ENCODE measurements at regions not wholly inside any gene's neighbourhood (a gene's known extent, or its start where the extent isn't known, plus 50 kb on each side); places are given as distances from the start of the nearest gene placed in this dataset.

DNA sequence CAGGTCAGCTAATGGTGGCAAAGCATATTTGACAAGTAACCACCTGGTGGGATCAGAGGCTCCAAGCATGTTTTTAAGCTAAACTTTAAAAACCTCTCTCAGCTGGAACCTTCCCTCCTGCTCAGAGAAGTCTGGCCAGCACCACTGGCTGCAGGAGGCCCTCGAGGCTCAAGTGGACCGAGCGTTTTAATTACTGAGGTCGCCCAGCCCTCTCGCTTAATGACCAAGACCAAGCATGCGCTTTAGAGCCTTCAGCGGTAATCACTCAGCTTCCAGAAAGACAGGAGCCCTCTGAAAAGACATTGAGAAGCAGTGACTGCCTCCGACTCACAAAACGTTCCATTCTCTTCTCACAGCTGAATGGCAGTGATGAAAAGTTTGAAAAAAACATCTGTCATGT is 383.4 kb upstream of the ADARB2 start (continued):
- TF ChIP-seq NR3C1 (CRISPR knock-in tag; conservative IDR thresholded peaks at IDR 0.05; ENCODE audit: low read depth) (no peak), CBFB (CRISPR knock-in tag; IDR thresholded peaks at IDR 0.05; ENCODE audit: low read depth) (no peak), ESRRA (CRISPR knock-in tag; IDR thresholded peaks at IDR 0.05; ENCODE audit: borderline replicate concordance) (no peak), IRF2 (CRISPR knock-in tag; IDR thresholded peaks at IDR 0.05; ENCODE audit: borderline replicate concordance, low read depth) (no peak), ATF1 (CRISPR knock-in tag; IDR thresholded peaks at IDR 0.05) (no peak), JAZF1 (CRISPR knock-in tag; IDR thresholded peaks at IDR 0.05) (no peak), KAT7 (CRISPR knock-in tag; IDR thresholded peaks at IDR 0.05; ENCODE audit: borderline replicate concordance) (no peak), ZNF317 (CRISPR knock-in tag; IDR thresholded peaks at IDR 0.05; ENCODE audit: borderline replicate concordance, low read depth) (no peak), SP1 (CRISPR knock-in tag; conservative IDR thresholded peaks at IDR 0.05) (no peak), FOXJ3 (CRISPR knock-in tag; IDR thresholded peaks at IDR 0.05; ENCODE audit: borderline replicate concordance) (no peak), ZBTB21 (CRISPR knock-in tag; IDR thresholded peaks at IDR 0.05; ENCODE audit: borderline replicate concordance) (no peak)
- TF ChIP-seq, protein P1, sequence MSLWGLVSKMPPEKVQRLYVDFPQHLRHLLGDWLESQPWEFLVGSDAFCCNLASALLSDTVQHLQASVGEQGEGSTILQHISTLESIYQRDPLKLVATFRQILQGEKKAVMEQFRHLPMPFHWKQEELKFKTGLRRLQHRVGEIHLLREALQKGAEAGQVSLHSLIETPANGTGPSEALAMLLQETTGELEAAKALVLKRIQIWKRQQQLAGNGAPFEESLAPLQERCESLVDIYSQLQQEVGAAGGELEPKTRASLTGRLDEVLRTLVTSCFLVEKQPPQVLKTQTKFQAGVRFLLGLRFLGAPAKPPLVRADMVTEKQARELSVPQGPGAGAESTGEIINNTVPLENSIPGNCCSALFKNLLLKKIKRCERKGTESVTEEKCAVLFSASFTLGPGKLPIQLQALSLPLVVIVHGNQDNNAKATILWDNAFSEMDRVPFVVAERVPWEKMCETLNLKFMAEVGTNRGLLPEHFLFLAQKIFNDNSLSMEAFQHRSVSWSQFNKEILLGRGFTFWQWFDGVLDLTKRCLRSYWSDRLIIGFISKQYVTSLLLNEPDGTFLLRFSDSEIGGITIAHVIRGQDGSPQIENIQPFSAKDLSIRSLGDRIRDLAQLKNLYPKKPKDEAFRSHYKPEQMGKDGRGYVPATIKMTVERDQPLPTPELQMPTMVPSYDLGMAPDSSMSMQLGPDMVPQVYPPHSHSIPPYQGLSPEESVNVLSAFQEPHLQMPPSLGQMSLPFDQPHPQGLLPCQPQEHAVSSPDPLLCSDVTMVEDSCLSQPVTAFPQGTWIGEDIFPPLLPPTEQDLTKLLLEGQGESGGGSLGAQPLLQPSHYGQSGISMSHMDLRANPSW (CRISPR knock-in tag; conservative IDR thresholded peaks at IDR 0.05; ENCODE audit: low read depth), result no peak

DNA sequence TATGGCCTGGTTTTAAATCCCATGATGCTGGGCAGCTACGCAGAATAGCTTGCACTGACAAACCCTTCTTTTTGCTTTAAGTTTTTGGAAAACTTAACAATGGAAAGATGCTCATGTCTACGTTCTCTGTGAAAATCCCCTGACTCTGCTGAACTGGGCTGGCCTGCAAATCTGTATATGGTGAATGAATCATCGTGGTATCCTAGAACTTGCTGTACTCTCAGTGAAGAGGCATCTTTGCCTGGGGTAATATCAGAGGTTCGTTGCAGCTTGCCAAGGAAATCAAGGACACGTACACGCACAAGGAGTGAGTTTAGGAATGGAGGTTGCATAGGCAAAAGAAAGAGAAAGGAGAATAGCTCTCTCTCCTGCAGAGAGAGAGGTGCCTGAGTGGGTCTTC is 382.0 kb upstream of the ADARB2 start:
- no peak for TF ChIP-seq ZNF138 (CRISPR knock-in tag; conservative IDR thresholded peaks at IDR 0.05)
- Mint-ChIP-seq H3K27me3 (ENCODE audit: low read depth) (peaks cover 15% of the 10 kb centered on the region), H3K27ac (no peak overlapping the region), H3K9me3 (peaks cover 31% of the 10 kb centered on the region), H3K4me3 (no peak overlapping the region), H3K4me1 (peaks cover 20% of the 10 kb centered on the region), H3K36me3 (peaks cover 23% of the 10 kb centered on the region)
- CTCF ChIA-PET, result no interaction called here
- POLR2A ChIA-PET, result no interaction called here
- ATAC-seq (no peak), DNase-seq (ENCODE audit: low spot score) (no peak)

GRCh38 chr10:2118201-2118600 is 380.9 kb upstream of the ADARB2 start:
- Mint-ChIP-seq H3K9me3 (peaks cover 31% of the 10 kb centered on the region), H3K4me3 (no peak overlapping the region), H3K27ac (no peak overlapping the region), H3K27me3 (ENCODE audit: low read depth) (peaks cover 15% of the 10 kb centered on the region), H3K4me1 (peaks cover 20% of the 10 kb centered on the region), H3K36me3 (peaks cover 23% of the 10 kb centered on the region)
- no peak for ATAC-seq
- no peak for DNase-seq (ENCODE audit: low spot score)
- POLR2A ChIA-PET, result no interaction called here
- CTCF ChIA-PET, result no interaction called here
- TF ChIP-seq, protein P2, sequence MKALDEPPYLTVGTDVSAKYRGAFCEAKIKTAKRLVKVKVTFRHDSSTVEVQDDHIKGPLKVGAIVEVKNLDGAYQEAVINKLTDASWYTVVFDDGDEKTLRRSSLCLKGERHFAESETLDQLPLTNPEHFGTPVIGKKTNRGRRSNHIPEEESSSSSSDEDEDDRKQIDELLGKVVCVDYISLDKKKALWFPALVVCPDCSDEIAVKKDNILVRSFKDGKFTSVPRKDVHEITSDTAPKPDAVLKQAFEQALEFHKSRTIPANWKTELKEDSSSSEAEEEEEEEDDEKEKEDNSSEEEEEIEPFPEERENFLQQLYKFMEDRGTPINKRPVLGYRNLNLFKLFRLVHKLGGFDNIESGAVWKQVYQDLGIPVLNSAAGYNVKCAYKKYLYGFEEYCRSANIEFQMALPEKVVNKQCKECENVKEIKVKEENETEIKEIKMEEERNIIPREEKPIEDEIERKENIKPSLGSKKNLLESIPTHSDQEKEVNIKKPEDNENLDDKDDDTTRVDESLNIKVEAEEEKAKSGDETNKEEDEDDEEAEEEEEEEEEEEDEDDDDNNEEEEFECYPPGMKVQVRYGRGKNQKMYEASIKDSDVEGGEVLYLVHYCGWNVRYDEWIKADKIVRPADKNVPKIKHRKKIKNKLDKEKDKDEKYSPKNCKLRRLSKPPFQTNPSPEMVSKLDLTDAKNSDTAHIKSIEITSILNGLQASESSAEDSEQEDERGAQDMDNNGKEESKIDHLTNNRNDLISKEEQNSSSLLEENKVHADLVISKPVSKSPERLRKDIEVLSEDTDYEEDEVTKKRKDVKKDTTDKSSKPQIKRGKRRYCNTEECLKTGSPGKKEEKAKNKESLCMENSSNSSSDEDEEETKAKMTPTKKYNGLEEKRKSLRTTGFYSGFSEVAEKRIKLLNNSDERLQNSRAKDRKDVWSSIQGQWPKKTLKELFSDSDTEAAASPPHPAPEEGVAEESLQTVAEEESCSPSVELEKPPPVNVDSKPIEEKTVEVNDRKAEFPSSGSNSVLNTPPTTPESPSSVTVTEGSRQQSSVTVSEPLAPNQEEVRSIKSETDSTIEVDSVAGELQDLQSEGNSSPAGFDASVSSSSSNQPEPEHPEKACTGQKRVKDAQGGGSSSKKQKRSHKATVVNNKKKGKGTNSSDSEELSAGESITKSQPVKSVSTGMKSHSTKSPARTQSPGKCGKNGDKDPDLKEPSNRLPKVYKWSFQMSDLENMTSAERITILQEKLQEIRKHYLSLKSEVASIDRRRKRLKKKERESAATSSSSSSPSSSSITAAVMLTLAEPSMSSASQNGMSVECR (CRISPR knock-in tag; IDR thresholded peaks at IDR 0.05; ENCODE audit: borderline replicate concordance), result no peak
- TF ChIP-seq GABPB1 (CRISPR knock-in tag; IDR thresholded peaks at IDR 0.05) (no peak), IRF1 (CRISPR knock-in tag; IDR thresholded peaks at IDR 0.05) (no peak), ZNF263 (CRISPR knock-in tag; IDR thresholded peaks at IDR 0.05; ENCODE audit: low read depth) (no peak), ETV6 (CRISPR knock-in tag; IDR thresholded peaks at IDR 0.05) (no peak), USF2 (CRISPR knock-in tag; IDR thresholded peaks at IDR 0.05) (no peak), FOXJ3 (CRISPR knock-in tag; IDR thresholded peaks at IDR 0.05; ENCODE audit: borderline replicate concordance) (no peak), CTCF (IDR thresholded peaks at IDR 0.05) (no peak), ZNF396 (CRISPR knock-in tag; IDR thresholded peaks at IDR 0.05; ENCODE audit: borderline replicate concordance) (no peak), RORB (CRISPR knock-in tag; IDR thresholded peaks at IDR 0.05) (no peak)
- TF ChIP-seq, protein P3, sequence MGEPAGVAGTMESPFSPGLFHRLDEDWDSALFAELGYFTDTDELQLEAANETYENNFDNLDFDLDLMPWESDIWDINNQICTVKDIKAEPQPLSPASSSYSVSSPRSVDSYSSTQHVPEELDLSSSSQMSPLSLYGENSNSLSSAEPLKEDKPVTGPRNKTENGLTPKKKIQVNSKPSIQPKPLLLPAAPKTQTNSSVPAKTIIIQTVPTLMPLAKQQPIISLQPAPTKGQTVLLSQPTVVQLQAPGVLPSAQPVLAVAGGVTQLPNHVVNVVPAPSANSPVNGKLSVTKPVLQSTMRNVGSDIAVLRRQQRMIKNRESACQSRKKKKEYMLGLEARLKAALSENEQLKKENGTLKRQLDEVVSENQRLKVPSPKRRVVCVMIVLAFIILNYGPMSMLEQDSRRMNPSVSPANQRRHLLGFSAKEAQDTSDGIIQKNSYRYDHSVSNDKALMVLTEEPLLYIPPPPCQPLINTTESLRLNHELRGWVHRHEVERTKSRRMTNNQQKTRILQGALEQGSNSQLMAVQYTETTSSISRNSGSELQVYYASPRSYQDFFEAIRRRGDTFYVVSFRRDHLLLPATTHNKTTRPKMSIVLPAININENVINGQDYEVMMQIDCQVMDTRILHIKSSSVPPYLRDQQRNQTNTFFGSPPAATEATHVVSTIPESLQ (CRISPR knock-in tag; IDR thresholded peaks at IDR 0.05), result no peak
